HG03025 (cell line): ENCODE measurements at regions not wholly inside any gene's neighbourhood (a gene's known extent, or its start where the extent isn't known, plus 50 kb on each side); places are given as distances from the start of the nearest gene placed in this dataset.

Experiments used
- ATAC-seq: cut with Tn5 transposase; IDR thresholded peaks from one replicate; pipeline ENCODE4 v1.9.1; 2021; ENCODE audit warnings: mild to moderate bottlenecking, moderate library complexity; ENCODE audit not compliant: unreplicated experiment, low FRiP score

DNA sequence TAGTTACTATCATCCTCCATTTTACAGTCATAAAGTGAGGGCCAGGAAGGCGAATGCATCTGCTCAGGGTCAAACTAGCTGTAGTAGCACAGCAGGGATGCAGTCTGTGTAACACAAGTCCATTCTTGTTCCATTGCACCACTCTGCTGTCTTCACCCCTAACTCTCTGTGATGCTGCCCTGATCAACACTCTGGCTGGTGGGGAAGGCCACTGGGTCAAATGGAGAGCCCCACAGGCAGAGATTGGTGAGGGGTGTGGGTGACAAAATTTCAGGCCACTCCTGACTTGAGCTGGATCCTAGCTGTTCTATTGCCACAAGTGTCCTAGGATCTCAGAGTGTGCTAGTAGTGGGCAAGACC lies 136.5 kb downstream of the PJA1 start:
- ATAC-seq = no peak

DNA sequence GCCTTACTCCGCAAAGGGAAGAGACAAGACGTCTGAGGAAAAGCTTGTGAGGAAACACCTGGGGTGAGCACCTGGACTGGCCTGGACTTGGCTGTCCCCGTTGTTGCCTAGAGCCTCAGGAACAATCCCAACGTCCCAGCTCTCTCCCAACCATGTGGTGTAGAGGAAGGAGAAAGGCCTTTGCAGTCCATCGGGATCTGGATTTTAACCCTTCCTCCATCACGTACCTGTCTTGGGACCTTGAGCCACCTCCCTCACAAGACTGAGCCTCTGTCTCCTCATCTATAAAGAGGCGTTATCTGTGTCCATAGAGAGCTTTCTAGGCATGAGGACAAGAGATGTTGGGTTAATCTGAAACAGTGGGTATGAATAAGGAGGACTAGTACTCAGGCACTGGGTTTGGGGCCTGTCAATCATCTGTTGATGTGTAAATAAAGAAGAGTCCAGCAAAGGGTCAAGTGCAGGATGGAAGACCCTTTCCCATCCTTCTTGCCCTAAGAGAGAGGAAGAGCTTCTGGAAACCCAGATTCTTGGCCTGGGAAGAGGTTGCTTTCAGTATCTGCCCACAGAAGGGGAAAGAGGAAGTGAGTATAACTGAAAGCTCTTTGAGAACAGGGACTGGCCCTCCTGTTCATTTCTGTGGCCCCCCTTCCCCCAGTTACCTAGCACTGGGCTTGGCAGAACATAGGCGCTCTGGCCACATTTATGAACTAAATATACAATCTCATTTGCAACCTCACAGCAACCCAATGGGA lies 137.1 kb downstream of the PJA1 start:
- peak; percentile 93 for ATAC-seq

DNA sequence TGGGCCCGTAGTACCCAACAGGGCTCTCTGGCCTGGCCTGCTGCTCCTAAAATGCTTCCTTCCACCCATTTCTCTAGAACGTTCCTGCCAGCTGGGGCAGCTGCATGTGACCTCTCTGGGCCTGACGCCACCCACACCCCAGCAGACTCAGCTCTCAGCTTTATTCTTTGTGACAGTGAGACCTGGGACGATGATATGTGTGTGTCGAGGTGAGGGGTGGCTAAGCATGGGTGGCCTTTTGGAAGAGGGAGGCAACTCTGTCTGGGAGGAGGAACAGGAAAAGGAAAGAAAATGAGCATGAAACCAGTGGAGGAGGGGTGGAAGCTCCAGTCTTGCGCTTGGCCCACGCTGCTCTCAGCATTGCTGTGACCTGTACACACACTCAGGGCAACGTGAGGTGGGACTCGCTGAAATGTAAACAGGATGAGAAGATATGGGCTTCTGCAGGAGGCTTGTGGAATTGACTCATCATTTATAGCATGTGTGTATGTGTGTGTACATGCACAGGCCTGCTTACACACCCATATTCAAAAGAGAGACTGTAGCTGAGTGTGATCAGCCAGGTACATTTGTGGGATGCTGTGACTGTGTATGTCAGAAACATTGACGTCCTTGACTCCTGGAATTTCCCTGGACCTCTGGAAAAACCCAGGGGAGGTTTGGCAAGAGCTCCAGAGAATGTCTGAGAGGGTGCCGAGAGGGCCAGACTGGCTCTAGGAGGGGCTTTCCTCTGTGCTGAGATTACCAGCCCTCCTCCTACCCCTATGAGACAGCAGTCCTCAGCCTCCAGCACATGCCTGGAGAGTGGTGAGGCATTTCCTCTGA lies 137.9 kb downstream of the PJA1 start:
- ATAC-seq = no peak

DNA sequence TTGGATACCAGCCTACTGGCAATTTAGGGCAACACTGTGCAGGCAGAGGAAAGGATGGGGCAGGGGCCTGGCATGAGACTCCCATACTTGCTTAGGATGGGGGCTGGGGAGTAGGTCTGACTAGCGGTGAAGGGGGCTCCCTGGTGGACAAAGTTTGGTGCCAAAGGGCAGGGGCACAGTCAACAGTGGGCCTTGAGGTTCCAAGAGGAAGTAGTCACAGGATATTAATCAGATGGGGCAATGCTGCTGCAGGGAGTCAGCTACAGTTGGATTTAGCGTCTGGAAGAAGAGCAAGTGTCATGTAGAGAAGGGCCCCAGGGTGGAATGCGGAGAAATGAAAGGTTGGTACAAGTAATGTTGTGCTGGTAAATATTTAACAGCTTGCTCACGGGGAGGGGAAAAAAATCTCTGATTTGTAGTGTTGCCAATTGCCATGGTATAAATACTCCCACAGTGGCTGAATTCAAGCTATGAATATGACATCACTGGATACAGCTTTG lies 139.4 kb downstream of the PJA1 start:
- ATAC-seq = no peak

DNA sequence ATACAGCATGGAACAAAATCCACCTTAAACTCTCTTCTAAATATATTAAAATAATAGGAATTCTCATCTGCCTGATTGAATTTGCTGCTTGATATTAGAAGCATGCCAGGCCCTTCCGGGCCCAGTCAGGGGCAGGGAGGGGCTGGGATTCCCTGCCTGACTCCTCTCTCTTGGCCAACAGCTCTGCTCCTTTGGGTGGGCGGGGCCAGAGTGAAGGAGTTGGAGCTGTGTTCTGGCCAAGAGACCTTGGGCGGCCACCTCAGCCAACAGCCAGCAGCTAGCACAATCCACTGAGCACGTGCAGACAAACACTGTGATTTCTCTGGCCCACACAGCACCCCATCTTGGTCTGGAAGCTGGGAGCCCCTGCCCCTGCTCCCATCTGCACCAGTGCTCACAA lies 140.3 kb downstream of the PJA1 start:
- ATAC-seq = no peak

DNA sequence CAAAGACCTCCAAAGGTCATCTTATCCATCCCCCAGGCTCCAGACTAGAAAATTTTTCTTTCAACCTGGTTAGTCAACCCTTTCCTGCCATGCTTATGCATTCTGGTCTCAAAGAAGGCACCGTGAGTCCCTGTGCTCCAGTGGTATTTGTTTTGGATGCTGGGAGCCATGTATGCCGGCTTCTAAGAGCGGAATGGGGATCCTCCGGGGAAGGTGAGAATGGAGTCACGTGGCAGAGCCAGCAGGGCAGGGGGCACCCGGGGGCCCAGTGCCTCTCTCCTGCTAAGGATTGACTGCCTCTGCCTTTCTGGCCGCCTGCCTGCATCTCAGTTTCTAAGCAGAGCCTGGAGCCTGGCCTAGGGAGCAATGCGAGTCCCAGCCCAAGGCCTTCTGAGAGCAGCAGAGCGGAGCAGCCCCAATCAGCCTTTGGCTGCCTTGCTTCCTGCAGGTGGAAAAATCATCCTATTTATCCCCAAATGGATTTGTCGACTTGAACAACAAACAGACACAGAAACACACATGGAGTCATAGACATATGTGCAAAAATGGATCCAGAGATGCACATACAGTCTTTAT lies 141.0 kb downstream of the PJA1 start:
- no peak for ATAC-seq

DNA sequence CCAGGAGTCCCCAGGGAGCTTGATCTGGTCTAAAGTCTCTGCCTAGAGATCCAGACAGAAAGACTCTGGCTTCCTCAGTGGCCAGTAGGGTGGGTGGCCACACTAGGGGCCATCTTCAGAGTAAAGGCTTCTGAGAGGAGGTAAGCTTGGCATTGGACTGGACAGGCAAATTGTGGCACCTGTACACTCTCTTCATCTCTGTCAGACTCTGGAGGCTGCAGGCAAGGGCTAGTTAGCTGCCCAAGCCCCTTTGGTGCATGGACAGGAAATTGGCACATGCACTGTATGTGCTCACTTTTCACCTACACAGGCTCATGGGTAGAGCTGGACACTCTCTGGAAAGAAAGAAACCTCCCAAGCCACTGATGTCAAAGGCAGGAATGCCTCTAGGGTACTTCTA lies 142.8 kb downstream of the PJA1 start:
- no peak for ATAC-seq

DNA sequence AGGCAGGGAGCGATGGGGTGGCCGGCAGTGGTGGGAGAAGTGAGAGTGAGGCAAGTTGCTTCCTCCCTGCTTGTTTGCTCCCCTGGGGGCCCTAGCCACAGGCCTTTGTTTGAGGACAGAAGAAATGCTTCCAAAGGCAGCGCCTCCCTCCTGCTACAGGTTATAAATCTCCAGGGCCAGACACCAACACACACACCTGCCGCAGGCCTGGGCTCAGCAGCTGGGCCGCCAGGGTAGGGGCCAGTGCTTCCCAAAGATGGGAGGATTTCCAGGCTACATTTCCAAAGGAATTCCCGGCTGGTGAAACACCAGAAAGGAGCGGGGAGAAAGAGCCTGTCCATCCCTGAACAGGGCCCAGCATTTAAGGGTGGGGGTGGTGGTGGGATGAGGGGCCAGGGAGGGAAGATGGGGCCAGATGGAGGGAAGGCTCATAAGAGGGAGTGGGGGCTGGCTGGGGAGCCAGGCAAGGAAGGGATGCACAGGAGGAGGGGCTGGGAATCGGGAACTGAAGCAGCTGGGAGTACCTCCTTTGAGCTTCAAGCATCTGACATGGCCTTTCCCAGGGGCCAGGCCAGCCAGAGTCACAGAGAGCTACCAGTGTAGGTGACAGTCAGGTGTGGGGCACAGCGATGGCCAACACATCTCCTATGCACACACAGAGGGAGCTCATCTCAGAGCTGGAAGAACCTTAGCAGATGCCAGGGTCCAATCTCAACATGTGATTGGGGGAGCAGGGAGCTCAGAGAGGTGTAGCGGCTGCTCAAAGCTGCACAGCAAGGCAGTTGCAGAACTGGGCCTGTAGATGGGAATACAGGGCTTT lies 143.9 kb downstream of the PJA1 start:
- no peak for ATAC-seq

DNA sequence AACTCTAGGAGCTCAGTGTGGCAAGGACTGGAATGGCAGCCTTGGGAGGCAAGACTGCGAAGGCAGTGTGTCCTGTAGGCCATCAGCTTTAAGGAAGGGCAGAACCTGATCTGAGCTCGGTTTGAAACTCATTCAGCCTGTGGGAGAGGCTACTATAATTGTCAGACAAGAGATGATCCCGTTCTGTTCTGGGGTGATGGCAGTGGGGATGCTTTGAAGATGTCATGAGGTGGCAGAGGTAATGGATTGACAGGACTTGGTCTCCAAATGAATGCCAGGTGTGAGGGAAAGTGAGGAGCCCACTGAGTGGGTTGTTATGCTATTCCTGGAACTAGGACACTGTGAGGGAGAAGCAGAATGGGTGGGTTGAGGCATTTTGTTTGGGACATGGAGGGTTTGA lies 144.9 kb downstream of the PJA1 start:
- ATAC-seq = no peak

DNA sequence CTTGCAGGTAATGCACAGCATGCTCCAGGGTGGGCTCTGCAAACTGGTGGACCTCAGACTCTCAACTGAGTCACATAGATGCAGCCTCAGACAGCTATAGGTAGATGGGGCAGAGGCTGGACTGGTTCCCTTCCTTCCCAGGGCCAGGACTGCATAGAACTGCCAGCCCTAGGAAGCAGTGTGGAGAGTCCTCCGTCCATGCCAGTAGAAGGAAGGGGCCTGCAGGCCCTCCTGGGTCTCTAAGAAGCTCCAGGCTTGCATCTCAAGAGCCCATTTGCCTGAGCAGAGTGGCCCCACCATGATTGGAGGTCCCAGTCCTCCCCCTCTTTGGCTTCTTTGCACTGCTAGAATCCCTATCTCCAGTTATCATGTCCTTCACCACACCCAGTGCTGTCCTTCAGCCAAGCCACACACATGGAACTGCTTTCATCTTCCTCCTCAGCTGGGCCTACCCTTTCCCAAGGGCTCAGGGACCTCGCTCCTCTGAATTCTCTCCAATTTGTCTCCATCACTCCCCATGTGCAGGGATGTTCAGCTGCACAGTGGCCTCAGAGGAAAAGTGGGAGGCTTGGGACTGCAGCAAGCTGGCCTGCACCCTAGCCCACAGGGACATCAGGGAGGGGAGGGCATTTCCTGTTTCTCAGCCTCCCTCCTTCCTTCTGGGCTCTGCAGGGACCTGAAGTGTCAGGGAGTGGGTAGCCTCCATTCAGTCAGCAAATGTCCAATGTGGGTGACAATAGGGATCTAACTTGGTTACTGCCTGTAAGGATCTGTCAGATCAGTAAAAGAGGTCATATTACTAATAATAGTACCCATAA lies 146.0 kb downstream of the PJA1 start:
- no peak for ATAC-seq

DNA sequence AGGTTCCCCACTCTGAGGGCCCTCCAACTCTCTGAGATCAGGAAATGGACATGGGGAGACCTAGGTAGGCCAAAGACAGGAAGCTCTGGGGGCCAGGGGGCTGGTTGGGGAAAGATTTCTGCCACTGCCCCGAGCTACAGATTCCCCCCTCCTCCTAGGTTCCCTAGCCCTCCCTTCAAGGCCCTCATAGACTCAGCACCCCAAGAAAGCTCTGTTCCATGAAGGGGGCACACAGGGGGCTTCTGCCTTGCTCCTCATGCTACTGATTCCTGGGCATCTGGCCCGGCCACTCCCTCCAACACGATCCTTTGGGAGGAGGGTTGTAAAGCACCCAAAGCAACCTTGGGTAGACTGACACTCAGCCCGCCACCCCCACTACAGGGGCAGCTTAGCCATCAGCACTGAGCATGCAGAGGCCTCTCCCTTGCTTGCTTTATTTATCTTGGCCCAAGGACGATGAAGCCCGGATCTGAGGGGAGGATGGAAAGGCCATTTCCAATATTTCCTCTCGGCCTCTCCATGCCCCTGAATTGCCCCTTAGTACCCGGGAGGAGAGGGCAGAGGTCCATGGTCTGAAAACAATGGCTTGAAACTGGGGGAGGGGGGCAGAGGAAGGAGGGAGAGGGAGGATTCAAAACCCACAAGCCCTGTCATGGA lies 146.7 kb downstream of the PJA1 start:
- ATAC-seq = no peak

DNA sequence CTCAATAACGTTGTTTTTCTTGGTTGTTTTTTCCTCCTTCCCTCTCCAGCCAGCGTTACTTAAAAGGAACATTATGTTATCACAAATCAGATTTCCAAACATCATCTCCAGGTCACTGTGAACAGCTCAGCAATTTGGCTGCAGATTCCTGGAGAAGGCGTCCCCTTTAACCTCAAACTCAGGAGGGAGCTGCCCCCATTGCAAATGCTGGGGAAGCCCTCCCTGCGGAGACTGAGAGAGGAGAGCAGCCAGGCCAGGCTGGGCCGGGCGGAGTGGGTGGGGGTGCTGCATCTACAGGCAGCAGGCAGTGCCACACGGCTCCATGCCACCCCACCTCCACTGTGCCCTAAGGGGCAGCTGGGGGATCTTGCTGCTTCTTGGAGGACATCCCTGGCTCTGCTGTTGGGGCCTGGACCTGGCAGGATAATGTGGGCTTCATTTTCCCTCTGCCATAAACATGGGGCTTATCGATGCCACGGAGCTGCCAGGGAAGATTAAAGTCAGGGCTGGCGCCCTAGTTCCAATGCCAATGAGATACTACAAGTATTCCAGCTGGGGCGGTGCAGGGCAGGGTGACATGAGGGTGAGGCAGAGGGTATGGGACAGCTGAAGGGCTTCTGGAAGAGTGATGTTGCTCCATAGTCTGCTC lies 148.8 kb downstream of the PJA1 start:
- ATAC-seq = no peak

DNA sequence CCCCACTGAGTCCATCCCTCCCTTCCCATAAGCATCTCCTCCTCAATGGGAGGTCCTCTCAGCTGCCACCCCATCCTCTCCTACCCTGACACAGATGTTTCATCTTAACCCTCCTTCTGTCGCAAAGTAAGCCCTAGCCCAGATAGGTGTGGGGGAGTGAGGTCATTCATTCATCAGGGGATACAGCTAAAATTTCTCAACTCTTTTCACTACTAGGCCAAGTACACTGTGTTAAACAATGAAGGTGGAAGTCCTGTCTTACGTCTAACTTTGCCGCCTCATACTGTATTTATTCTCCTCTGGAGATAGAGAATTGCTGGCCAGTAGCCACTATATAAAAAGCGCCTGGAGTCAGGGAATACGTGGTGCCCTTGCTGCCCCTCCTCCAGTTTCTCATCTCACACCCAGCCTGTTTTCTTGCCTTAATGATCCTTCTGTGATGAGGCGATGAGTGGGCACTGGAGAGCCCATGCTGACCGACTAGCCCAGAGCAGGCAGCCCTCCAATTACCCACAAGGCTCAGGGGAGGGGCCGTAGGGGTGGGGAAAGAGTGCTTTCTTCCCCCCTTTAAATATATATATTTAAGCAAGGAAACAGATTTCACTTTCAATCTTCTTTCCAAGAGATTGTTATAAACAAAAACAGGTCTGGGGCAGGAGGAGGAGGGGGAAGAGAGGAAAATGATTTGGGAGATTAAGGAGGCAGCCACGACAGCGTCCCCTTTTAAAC lies 149.5 kb downstream of the PJA1 start:
- ATAC-seq = no peak

DNA sequence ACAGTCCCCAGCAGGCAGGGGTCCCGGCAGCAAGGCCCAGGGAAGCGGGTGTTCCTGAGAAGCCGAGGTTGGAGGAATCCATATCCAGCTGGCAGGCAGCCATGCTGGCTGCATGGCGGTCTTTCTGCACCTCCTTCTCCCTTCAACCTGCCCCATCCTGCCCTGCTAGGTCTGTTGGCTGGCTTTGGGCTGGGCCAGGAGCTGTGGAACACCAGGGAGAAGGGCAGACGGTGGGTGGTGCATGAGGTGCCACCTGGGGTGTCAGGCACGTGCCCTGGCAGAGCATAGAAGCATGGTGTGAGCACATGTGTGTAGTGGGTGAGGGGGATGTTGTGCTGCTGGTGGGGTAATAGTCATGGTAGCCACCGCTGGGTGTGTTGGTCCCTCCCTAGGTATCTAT lies 150.1 kb downstream of the PJA1 start:
- ATAC-seq = no peak

DNA sequence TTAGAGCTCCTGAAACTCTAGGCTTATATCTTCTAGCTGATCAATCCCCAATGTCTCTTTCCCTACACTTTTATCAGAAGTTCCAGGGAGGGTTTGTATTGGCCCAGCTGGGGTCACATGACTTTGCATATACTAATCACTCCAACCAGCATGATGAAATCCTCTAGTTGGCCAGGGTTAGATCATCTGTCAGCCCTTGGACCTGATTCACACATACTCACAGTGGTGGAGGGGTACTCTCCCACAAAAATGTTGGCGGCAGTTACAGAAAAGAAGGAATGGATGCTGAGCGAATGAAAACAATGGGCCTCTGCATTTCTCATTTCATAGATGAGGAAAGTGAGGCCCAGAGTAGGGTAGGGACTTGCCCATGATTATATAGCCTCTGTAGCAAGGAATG lies 151.1 kb downstream of the PJA1 start:
- ATAC-seq = no peak

DNA sequence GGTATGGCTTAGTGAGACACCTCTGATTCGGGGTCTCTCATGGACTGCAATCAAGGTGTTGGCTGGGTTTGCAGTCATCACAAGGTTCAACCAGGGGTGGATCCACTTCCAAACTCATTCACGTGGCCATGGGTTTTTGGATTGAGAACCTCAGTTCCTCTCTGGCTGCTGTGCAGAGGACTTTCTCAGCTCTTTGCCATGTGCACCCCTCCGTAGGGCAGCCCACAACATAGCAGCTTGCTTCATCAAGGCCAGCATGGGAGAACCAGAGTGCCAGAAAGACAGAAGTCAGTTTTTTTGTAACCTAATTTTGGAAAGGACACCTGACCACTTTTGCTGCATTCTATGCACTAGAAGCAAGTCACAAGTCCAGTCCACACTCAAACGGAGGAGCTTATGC lies 154.9 kb downstream of the PJA1 start:
- no peak for ATAC-seq

DNA sequence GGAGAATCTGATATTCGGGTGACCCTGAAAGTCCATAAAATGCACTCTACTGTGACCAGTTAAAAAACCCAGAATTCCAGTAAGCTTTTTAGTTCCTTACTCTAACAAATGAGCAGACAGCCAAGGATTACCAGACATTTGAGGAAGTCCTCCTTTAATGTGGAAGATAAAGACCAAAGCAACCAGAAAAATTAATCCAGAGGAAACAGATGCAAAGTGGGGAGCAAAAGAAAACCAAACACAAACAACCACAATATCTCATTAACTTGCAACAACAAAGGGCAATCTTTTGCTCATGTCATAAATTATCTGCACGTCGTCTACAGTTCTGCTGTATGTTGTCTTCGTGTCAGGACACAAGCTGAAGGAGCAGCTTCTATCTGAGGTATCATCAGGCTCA lies 164.4 kb downstream of the PJA1 start:
- no peak for ATAC-seq

DNA sequence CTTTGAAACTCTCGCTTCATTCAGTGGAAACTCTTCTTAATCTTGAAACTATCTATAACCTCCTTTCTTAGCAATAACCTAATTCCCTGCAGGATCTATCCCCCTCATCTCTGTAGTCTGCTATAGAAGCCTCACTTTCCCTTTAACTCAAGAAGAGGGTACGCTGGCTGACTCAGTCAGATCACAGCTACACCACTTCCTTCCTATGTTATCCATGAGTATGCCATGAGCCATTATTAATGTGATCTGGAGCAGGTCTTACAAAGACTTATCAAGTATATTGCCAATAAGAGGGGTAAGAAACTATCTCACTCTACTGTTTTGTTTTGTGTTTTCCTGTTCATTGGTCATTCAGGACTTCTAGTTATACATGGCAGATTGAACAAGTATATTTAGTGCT lies 165.3 kb downstream of the PJA1 start:
- ATAC-seq = no peak
